HG03095 (cell line): ENCODE measurements at regions not wholly inside any gene's neighbourhood (a gene's known extent, or its start where the extent isn't known, plus 50 kb on each side); places are given as distances from the start of the nearest gene placed in this dataset.
A peak's percentile ranks its signal among the peaks of the same experiment; 100 is the strongest.

Source experiments
- ATAC-seq: cut with Tn5 transposase; IDR thresholded peaks from one replicate; pipeline ENCODE4 v1.9.1; 2021; ENCODE audit warnings: moderate library complexity; ENCODE audit not compliant: unreplicated experiment

GRCh38 chr2:41378420-41378819, 669.4 kb upstream of the PKDCC start:
- no peak for ATAC-seq

GRCh38 chr2:41379496-41380221, 668.2 kb upstream of the PKDCC start:
- ATAC-seq = no peak

- ATAC-seq = no peak
Measured at GRCh38 chr2:41381701-41382100, 666.1 kb upstream of the PKDCC start.

- ATAC-seq = no peak
Measured at GRCh38 chr2:41387519-41387918, 660.3 kb upstream of the PKDCC start.

GRCh38 chr2:41393621-41394020, 654.2 kb upstream of the PKDCC start:
- no peak for ATAC-seq

GRCh38 chr2:41394541-41394940, 653.3 kb upstream of the PKDCC start:
- ATAC-seq = no peak

GRCh38 chr2:41395692-41396091, 652.1 kb upstream of the PKDCC start:
- ATAC-seq = no peak

- no peak for ATAC-seq
Measured at GRCh38 chr2:41399437-41400087, 648.3 kb upstream of the PKDCC start.

GRCh38 chr2:41400088-41400665, 647.6 kb upstream of the PKDCC start:
- ATAC-seq = no peak

GRCh38 chr2:41405441-41405840, 642.4 kb upstream of the PKDCC start:
- ATAC-seq = no peak

- no peak for ATAC-seq
Measured at GRCh38 chr2:41409328-41409727, 638.5 kb upstream of the PKDCC start.

GRCh38 chr2:41410011-41410410, 637.8 kb upstream of the PKDCC start:
- no peak for ATAC-seq

GRCh38 chr2:41413813-41414485, 633.9 kb upstream of the PKDCC start:
- no peak for ATAC-seq

- peak; percentile 68 for ATAC-seq
Measured at GRCh38 chr2:41414486-41415230, 633.2 kb upstream of the PKDCC start.

- ATAC-seq = no peak
Measured at GRCh38 chr2:41417511-41417910, 630.3 kb upstream of the PKDCC start.

- no peak for ATAC-seq
Measured at GRCh38 chr2:41420219-41420618, 627.6 kb upstream of the PKDCC start.

GRCh38 chr2:41420872-41421271, 626.9 kb upstream of the PKDCC start:
- no peak for ATAC-seq

- no peak for ATAC-seq
Measured at GRCh38 chr2:41431756-41432155, 616.1 kb upstream of the PKDCC start.

- no peak for ATAC-seq
Measured at GRCh38 chr2:41432459-41432858, 615.4 kb upstream of the PKDCC start.

GRCh38 chr2:41434991-41435390, 612.8 kb upstream of the PKDCC start:
- no peak for ATAC-seq

- no peak for ATAC-seq
Measured at GRCh38 chr2:41441958-41442357, 605.9 kb upstream of the PKDCC start.
